ENCODE measurements at regions not wholly inside any gene's neighbourhood (a gene's known extent, or its start where the extent isn't known, plus 50 kb on each side); places are given as distances from the start of the nearest gene placed in this dataset.
"Not testable (repeated sequence)": the region's sequence is repeated elsewhere in the genome, so short reads cannot be mapped to it uniquely, and the experiment has no call there.

GRCh38 chr3:29026286-29026685, 254.6 kb upstream of the RBMS3 start:
- no peak overlapping the region for H3K27ac Mint-ChIP-seq
- Histone ChIP-seq H3K27me3 (ENCODE audit: control insufficient read depth, insufficient read depth, low read length) (no peaks in the 10 kb centered on the region), H3K9me3 (ENCODE audit: control insufficient read depth, insufficient read depth, low read length) (peaks cover 3% of the 10 kb centered on the region), H3K4me3 (ENCODE audit: low read length) (no peak overlapping the region), H3K4me1 (ENCODE audit: control insufficient read depth, insufficient read depth, low read length) (no peaks in the 10 kb centered on the region), H3K27ac (ENCODE audit: low read length) (no peak overlapping the region), H3K36me3 (ENCODE audit: control insufficient read depth, insufficient read depth, low read length) (no peaks in the 10 kb centered on the region)
- no peaks in the 10 kb centered on the region for H3K4me1 Mint-ChIP-seq
- DNase-seq, result no peak
- intact Hi-C loops (cut with micrococcal nuclease), result no loop called here
- H3K36me3 Mint-ChIP-seq, result no peaks in the 10 kb centered on the region
- H3K4me3 Mint-ChIP-seq, result no peak overlapping the region
- H3K9me3 Mint-ChIP-seq, result peaks cover 5 to 6% of the 10 kb centered on the region in 2 donors
- WGBS (ENCODE audit: insufficient coverage), result no CpG with 5 or more reads among the region's 2 CpGs
- TF ChIP-seq CTCF (IDR thresholded peaks at IDR 0.05), result no peak
- H3K27me3 Mint-ChIP-seq (ENCODE audit: low read depth in 2 of 2), result no peaks in the 10 kb centered on the region
- ATAC-seq, result no peak

- H3K4me3 Mint-ChIP-seq, result no peak overlapping the region
- intact Hi-C loops (cut with micrococcal nuclease), result no loop called here
- 68% methylated on average over 2 of the region's 3 CpGs for WGBS (ENCODE audit: insufficient coverage)
These were observed 253.9 kb upstream of the RBMS3 start for GRCh38 chr3:29026959-29027358.

GRCh38 chr3:29031175-29031574, 249.7 kb upstream of the RBMS3 start:
- H3K4me3 Mint-ChIP-seq; H3K27ac Mint-ChIP-seq; H3K4me1 Mint-ChIP-seq; intact Hi-C loops (cut with micrococcal nuclease); H3K36me3 ChIP-seq (ENCODE audit: control insufficient read depth, insufficient read depth, low read length); H3K27me3 Mint-ChIP-seq (ENCODE audit: low read depth in 2 of 2); H3K36me3 Mint-ChIP-seq; H3K27me3 ChIP-seq (ENCODE audit: control insufficient read depth, insufficient read depth, low read length); H3K4me1 ChIP-seq (ENCODE audit: control insufficient read depth, insufficient read depth, low read length); DNase-seq; H3K27ac ChIP-seq (ENCODE audit: low read length); H3K9me3 Mint-ChIP-seq; ATAC-seq; H3K4me3 ChIP-seq (ENCODE audit: low read length); H3K9me3 ChIP-seq (ENCODE audit: control insufficient read depth, insufficient read depth, low read length): not testable (repeated sequence)
- 100% methylated on average over 1 of the region's 2 CpGs for WGBS (ENCODE audit: insufficient coverage)

More at GRCh38 chr3:29026959-29027358, 253.9 kb upstream of the RBMS3 start:
- no peaks in the 10 kb centered on the region for H3K36me3 ChIP-seq (ENCODE audit: control insufficient read depth, insufficient read depth, low read length)
- peaks cover 5 to 6% of the 10 kb centered on the region in 2 donors for H3K9me3 Mint-ChIP-seq
- H3K9me3 ChIP-seq (ENCODE audit: control insufficient read depth, insufficient read depth, low read length), result peaks cover 3% of the 10 kb centered on the region
- no peaks in the 10 kb centered on the region for H3K27me3 ChIP-seq (ENCODE audit: control insufficient read depth, insufficient read depth, low read length)
- H3K4me1 ChIP-seq (ENCODE audit: control insufficient read depth, insufficient read depth, low read length), result no peaks in the 10 kb centered on the region
- H3K36me3 Mint-ChIP-seq, result no peaks in the 10 kb centered on the region
- H3K27ac Mint-ChIP-seq, result no peak overlapping the region
- H3K27ac ChIP-seq (ENCODE audit: low read length), result no peak overlapping the region
- no peak overlapping the region for H3K4me3 ChIP-seq (ENCODE audit: low read length)
- no peaks in the 10 kb centered on the region for H3K4me1 Mint-ChIP-seq
- no peak for TF ChIP-seq CTCF (IDR thresholded peaks at IDR 0.05)
- no peak for ATAC-seq
- H3K27me3 Mint-ChIP-seq (ENCODE audit: low read depth in 2 of 2), result no peaks in the 10 kb centered on the region
- DNase-seq, result no peak

- Mint-ChIP-seq H3K4me3 (no peak overlapping the region), H3K4me1 (no peaks in the 10 kb centered on the region), H3K9me3 (peaks cover 2 to 11% of the 10 kb centered on the region in 2 donors), H3K27me3 (ENCODE audit: low read depth in 2 of 2) (no peaks in the 10 kb centered on the region), H3K27ac (no peak overlapping the region), H3K36me3 (no peaks in the 10 kb centered on the region)
- Histone ChIP-seq H3K9me3 (ENCODE audit: control insufficient read depth, insufficient read depth, low read length) (no peaks in the 10 kb centered on the region), H3K27me3 (ENCODE audit: control insufficient read depth, insufficient read depth, low read length) (no peaks in the 10 kb centered on the region), H3K4me3 (ENCODE audit: low read length) (no peak overlapping the region), H3K27ac (ENCODE audit: low read length) (no peak overlapping the region), H3K4me1 (ENCODE audit: control insufficient read depth, insufficient read depth, low read length) (no peaks in the 10 kb centered on the region), H3K36me3 (ENCODE audit: control insufficient read depth, insufficient read depth, low read length) (no peaks in the 10 kb centered on the region)
- DNase-seq (no peak), ATAC-seq (no peak)
- no peak for TF ChIP-seq CTCF (IDR thresholded peaks at IDR 0.05)
- WGBS (ENCODE audit: insufficient coverage), result 91% methylated on average over 1 of the region's 3 CpGs
- intact Hi-C loops (cut with micrococcal nuclease), result no loop called here
These were observed 247.4 kb upstream of the RBMS3 start for GRCh38 chr3:29033511-29033910.
